22Rv1 (cell line): ENCODE measurements at regions not wholly inside any gene's neighbourhood (a gene's known extent, or its start where the extent isn't known, plus 50 kb on each side); places are given as distances from the start of the nearest gene placed in this dataset.

Source experiments
- H3K27ac ChIP-seq: fragments of 450-650 bp; 2 replicates; pipeline ENCODE4 v1.5.1; 2017
- CTCF ChIP-seq: fragments of 450-650 bp; IDR thresholded peaks from 2 replicates; pipeline ENCODE4 v1.5.1; 2017; ENCODE audit warnings: mild to moderate bottlenecking
- ZFX ChIP-seq: fragments of 450-650 bp; IDR thresholded peaks from 2 replicates; pipeline ENCODE4 v1.6.1; 2017; ENCODE audit warnings: antibody characterized with exemption, borderline replicate concordance

GRCh38 chr5:125778791-125779190, 644.4 kb upstream of the GRAMD2B start:
- TF ChIP-seq ZFX (no peak), CTCF (no peak)
- no peak overlapping the region for H3K27ac ChIP-seq

- TF ChIP-seq ZFX, result no peak
Observed at GRCh38 chr5:125785407-125785806, 637.8 kb upstream of the GRAMD2B start.

GRCh38 chr5:125786021-125786420, 637.2 kb upstream of the GRAMD2B start:
- H3K27ac ChIP-seq, result no peak overlapping the region
- no peak for TF ChIP-seq ZFX
- no peak for TF ChIP-seq CTCF

More at GRCh38 chr5:125785407-125785806, 637.8 kb upstream of the GRAMD2B start:
- H3K27ac ChIP-seq, result no peak overlapping the region

GRCh38 chr5:125793470-125793869, 629.7 kb upstream of the GRAMD2B start:
- H3K27ac ChIP-seq, result no peak overlapping the region
- TF ChIP-seq ZFX, result no peak
- no peak for TF ChIP-seq CTCF

- no peak overlapping the region for H3K27ac ChIP-seq
- no peak for TF ChIP-seq ZFX
- no peak for TF ChIP-seq CTCF
Observed at GRCh38 chr5:125794922-125795321, 628.3 kb upstream of the GRAMD2B start.

GRCh38 chr5:125798307-125798706, 624.9 kb upstream of the GRAMD2B start:
- TF ChIP-seq ZFX, result no peak
- no peak for TF ChIP-seq CTCF
- H3K27ac ChIP-seq, result no peak overlapping the region

- TF ChIP-seq CTCF (no peak), ZFX (no peak)
- H3K27ac ChIP-seq, result no peak overlapping the region
Observed at GRCh38 chr5:125812651-125813050, 610.6 kb upstream of the GRAMD2B start.
